H1 (cell line): ENCODE measurements at regions not wholly inside any gene's neighbourhood (a gene's known extent, or its start where the extent isn't known, plus 50 kb on each side); places are given as distances from the start of the nearest gene placed in this dataset.

ENCODE experiments used
- BACH1 ChIP-seq: IDR thresholded peaks from 2 replicates; pipeline ENCODE4 v1.6.1; 2012; ENCODE audit warnings: low read length, improper control_type of control experiment
- BCL11A ChIP-seq, 2 experiments: IDR thresholded peaks; one replicate each; pipeline ENCODE4 v1.6.1; 2011; ENCODE audit warnings: low read depth in 2 of 2, low read length in 2 of 2, mild to moderate bottlenecking in 2 of 2
- EP300 ChIP-seq, 2 experiments: IDR thresholded peaks; 1 replicate in 1 of 2; 2 replicates in 1 of 2; pipeline ENCODE4 v1.6.1; 2011 to 2012; ENCODE audit warnings: low read depth in 2 of 2, low read length in 2 of 2, mild to moderate bottlenecking in 2 of 2, borderline replicate concordance in 1 of 2, inconsistent platforms in 1 of 2, moderate library complexity in 1 of 2
- NRF1 ChIP-seq: IDR thresholded peaks from 2 replicates; pipeline ENCODE4 v1.6.1; 2011; ENCODE audit warnings: mild to moderate bottlenecking, low read depth, low read length, improper control_type of control experiment
- PHF8 ChIP-seq: fragments of 200-600 bp; sonication (generic); conservative IDR thresholded peaks from 2 replicates; pipeline ENCODE4 v1.7.1; 2012; ENCODE audit warnings: low read depth, mild to moderate bottlenecking, inconsistent platforms, low read length, moderate library complexity
- POLR2A ChIP-seq, 2 experiments: IDR thresholded peaks; 1 replicate in 1 of 2; 2 replicates in 1 of 2; pipeline ENCODE4 v1.6.1; 2011; ENCODE audit warnings: low read depth in 2 of 2, low read length in 2 of 2, mild to moderate bottlenecking in 2 of 2; ENCODE audit errors: control extremely low read depth in 1 of 2
- SAP30 ChIP-seq: fragments of 300-600 bp; sonication (generic); IDR thresholded peaks from 2 replicates; pipeline ENCODE4 v1.7.1; 2012; ENCODE audit warnings: low read length, moderate library complexity, mild to moderate bottlenecking, inconsistent platforms; ENCODE audit not compliant: insufficient read depth, insufficient replicate concordance
- SIRT6 ChIP-seq: IDR thresholded peaks from one replicate; pipeline ENCODE4 v1.7.1; 2012; ENCODE audit warnings: low read length, inconsistent platforms
- SP4 ChIP-seq: IDR thresholded peaks from 2 replicates; pipeline ENCODE4 v1.6.1; 2012; ENCODE audit warnings: low read length, inconsistent platforms

GRCh38 chr10:124302951-124303505, 115.7 kb downstream of the OAT start (continued):
- TF ChIP-seq SP4 (no peak), SAP30 (no peak), EP300 (IDR thresholded peaks at IDR 0.05; ENCODE audit: borderline replicate concordance in 1 of 2, low read depth in 2 of 2, low read length in 2 of 2) (no peak), BCL11A (IDR thresholded peaks at IDR 0.05; ENCODE audit: low read depth in 2 of 2, low read length in 2 of 2) (no peak), POLR2A (IDR thresholded peaks at IDR 0.05; ENCODE audit: control extremely low read depth in 1 of 2, low read depth in 2 of 2, low read length in 2 of 2) (no peak), BACH1 (no peak), PHF8 (no peak), SIRT6 (no peak), NRF1 (no peak)
- TF ChIP-seq, all 59 proteins: peak for 0
